Stimulated activated naive CD8-positive, alpha-beta T cell treated with anti-CD3 and anti-CD28 coated beads, Interleukin-15, Interleukin-2, amounts not matched to agents 100 U/mL and 50 U/mL, for 24 hours (primary cell): ENCODE measurements at regions not wholly inside any gene's neighbourhood (a gene's known extent, or its start where the extent isn't known, plus 50 kb on each side); places are given as distances from the start of the nearest gene placed in this dataset.

Source experiments
- ATAC-seq: fragments of 150-1000 bp; cut with Tn5 transposase; one replicate; pipeline ENCODE4 v1.10.0; 2021
- DNase-seq: peaks from one replicate; pipeline ENCODE4 v3.0.0; 2021

- no peak for DNase-seq
Measured at GRCh38 chr2:67339234-67339885, 57.8 kb upstream of the ETAA1 start.

GRCh38 chr2:67340133-67341011 lies 56.8 kb upstream of the ETAA1 start:
- ATAC-seq (no peak), DNase-seq (no peak)

More at GRCh38 chr2:67339234-67339885, 57.8 kb upstream of the ETAA1 start:
- no peak for ATAC-seq

- DNase-seq: no peak
- ATAC-seq: no peak
Measured at GRCh38 chr2:67341012-67341318, 56.2 kb upstream of the ETAA1 start.

- DNase-seq: no peak
Measured at GRCh38 chr2:67341336-67341735, 55.8 kb upstream of the ETAA1 start.

GRCh38 chr2:67342394-67342793 lies 54.7 kb upstream of the ETAA1 start:
- DNase-seq (no peak), ATAC-seq (no peak)

More at GRCh38 chr2:67341336-67341735, 55.8 kb upstream of the ETAA1 start:
- no peak for ATAC-seq

- ATAC-seq (no peak), DNase-seq (no peak)
Measured at GRCh38 chr2:67346718-67347407, 50.3 kb upstream of the ETAA1 start.
